ENCODE measurements at regions not wholly inside any gene's neighbourhood (a gene's known extent, or its start where the extent isn't known, plus 50 kb on each side); places are given as distances from the start of the nearest gene placed in this dataset.

DNA sequence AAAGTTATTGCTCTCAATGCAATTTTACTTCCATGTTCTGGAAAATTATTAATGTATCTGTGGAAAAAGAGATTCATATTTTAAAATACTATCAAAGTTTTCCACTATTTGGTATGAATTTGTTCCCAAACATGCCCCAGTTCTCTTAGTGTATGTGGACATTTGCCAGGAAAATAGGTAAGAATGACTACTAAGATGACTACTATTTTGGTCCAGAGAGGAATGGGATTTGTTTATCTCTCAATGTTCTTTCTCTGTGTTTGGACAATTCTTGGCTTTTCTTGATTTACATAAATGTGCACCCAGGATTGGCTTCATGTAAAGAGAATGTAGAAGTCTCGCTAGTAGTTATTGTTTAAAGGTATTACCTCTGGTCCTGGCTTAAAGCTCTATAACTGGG lies 60.3 kb upstream of the POT1 start:
- TF ChIP-seq EP300 (IDR thresholded peaks at IDR 0.05; ENCODE audit: borderline replicate concordance) (no peak), TCF12 (IDR thresholded peaks at IDR 0.05; ENCODE audit: low read depth) (no peak), CEBPB (IDR thresholded peaks at IDR 0.05) (no peak), TEAD4 (IDR thresholded peaks at IDR 0.05) (no peak), ZBTB7A (IDR thresholded peaks at IDR 0.05; ENCODE audit: low read depth) (no peak), TAF1 (IDR thresholded peaks at IDR 0.05; ENCODE audit: low read depth) (no peak), USF1 (IDR thresholded peaks at IDR 0.05) (no peak), YY1 (IDR thresholded peaks at IDR 0.05; ENCODE audit: low read depth) (no peak), CREB1 (IDR thresholded peaks at IDR 0.05; ENCODE audit: low read depth) (no peak)

Measured in Ishikawa (cell line).